ENCODE measurements at regions not wholly inside any gene's neighbourhood (a gene's known extent, or its start where the extent isn't known, plus 50 kb on each side); places are given as distances from the start of the nearest gene placed in this dataset.

DNA sequence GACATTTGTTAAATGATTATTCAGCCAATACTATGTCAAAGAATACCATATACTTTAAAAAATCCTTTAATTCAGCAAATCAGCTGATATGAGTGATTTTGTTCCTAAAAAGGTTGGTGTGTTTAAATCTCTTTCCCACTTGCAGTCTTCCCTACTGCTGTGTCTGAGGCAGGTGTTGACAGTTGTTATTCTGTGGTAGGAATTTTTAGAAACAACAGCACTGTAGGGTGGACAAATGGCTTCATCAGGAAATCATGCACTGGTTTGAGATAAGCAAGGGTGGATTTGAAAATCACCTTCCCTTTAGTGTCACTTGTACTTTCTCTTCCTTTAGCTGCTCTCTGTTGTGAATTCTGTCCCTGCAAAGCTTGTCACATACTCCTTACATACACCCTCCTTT is 213.7 kb upstream of the SGK1 start (continued):
- TF ChIP-seq KDM5A (IDR thresholded peaks at IDR 0.05; ENCODE audit: low read length) (no peak), RAD21 (IDR thresholded peaks at IDR 0.05 in 1 of 2, conservative IDR thresholded peaks at IDR 0.05 in 1 of 2; ENCODE audit: low read depth in 2 of 2, low read length in 2 of 2) (no peak), JUND (IDR thresholded peaks at IDR 0.05; ENCODE audit: low read length) (no peak), ASH2L (IDR thresholded peaks at IDR 0.05; ENCODE audit: low read length) (no peak)
